ENCODE measurements at regions not wholly inside any gene's neighbourhood (a gene's known extent, or its start where the extent isn't known, plus 50 kb on each side); places are given as distances from the start of the nearest gene placed in this dataset.
A peak's percentile ranks its signal among the peaks of the same experiment; 100 is the strongest.

DNA sequence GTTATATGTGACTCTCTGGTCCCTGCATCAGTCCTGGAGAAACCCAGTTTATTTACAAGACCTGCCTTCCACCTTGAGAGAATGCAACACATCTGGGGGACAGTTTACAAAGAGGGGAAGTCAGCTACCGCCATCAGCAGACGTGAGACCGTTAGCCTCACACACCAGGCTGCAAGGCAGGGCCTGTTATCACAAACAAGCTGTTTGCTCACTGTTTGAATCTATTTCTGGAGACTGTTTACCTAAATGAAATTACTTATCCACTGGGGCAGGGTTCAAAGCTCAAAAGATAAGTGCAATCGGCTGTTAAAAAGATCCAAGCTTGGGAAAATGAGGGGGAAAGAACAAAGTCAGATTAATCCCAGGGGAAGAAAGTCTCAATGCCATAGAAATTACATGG, 134.4 kb downstream of the ZNF281 start (continued):
- TF ChIP-seq ZNF121 (CRISPR knock-in tag; conservative IDR thresholded peaks at IDR 0.05) (no peak), GATAD2A (IDR thresholded peaks at IDR 0.05) (no peak), CBX1 (IDR thresholded peaks at IDR 0.05; ENCODE audit: low read depth) (no peak), USF1 (CRISPR knock-in tag; IDR thresholded peaks at IDR 0.05) (no peak), DPF2 (IDR thresholded peaks at IDR 0.05) (0 out of 2 replicates have a peak, but pooled peaks have one; percentile 22), DIDO1 (tag; IDR thresholded peaks at IDR 0.05; ENCODE audit: low read depth) (no peak), SMAD4 (CRISPR knock-in tag; conservative IDR thresholded peaks at IDR 0.05) (peak; percentile 56; the same call in 1 of the 2 replicates), MCM2 (IDR thresholded peaks at IDR 0.05; ENCODE audit: low read depth) (no peak), HLTF (IDR thresholded peaks at IDR 0.05) (no peak), HMBOX1 (IDR thresholded peaks at IDR 0.05) (no peak), ZNF449 (CRISPR knock-in tag; IDR thresholded peaks at IDR 0.05) (no peak), CREB1 (IDR thresholded peaks at IDR 0.05) (no peak), CREB1 (CRISPR knock-in tag; IDR thresholded peaks at IDR 0.05) (no peak), ZNF398 (CRISPR knock-in tag; IDR thresholded peaks at IDR 0.05) (no peak), ZNF77 (CRISPR knock-in tag; IDR thresholded peaks at IDR 0.05) (no peak), ILF3 (IDR thresholded peaks at IDR 0.05; ENCODE audit: borderline replicate concordance) (no peak), ZNF639 (CRISPR knock-in tag; conservative IDR thresholded peaks at IDR 0.05 in 1 of 2, IDR thresholded peaks at IDR 0.05 in 1 of 2) (no peak), E4F1 (CRISPR knock-in tag; IDR thresholded peaks at IDR 0.05; ENCODE audit: borderline replicate concordance) (no peak), SMAD2 (IDR thresholded peaks at IDR 0.05; ENCODE audit: low read depth, low read length) (no peak), BRD4 (IDR thresholded peaks at IDR 0.05) (no peak), ZNF584 (CRISPR knock-in tag; IDR thresholded peaks at IDR 0.05; ENCODE audit: low read depth) (no peak), ZNF23 (CRISPR knock-in tag; IDR thresholded peaks at IDR 0.05) (no peak)
